Loucy (cell line): ENCODE measurements at regions not wholly inside any gene's neighbourhood (a gene's known extent, or its start where the extent isn't known, plus 50 kb on each side); places are given as distances from the start of the nearest gene placed in this dataset.

Experiments
- CTCF ChIP-seq: fragments of 200-600 bp; sonication (generic); conservative IDR thresholded peaks from 2 replicates; pipeline ENCODE4 v1.5.1; 2014; ENCODE audit warnings: mild to moderate bottlenecking, antibody characterized with exemption, low read length
- EZH2phosphoT487 ChIP-seq: fragments of 200-600 bp; IDR thresholded peaks from 2 replicates; pipeline ENCODE4 v1.6.1; 2018; ENCODE audit warnings: antibody characterized with exemption, mild to moderate bottlenecking, moderate library complexity, borderline replicate concordance

- no peak for TF ChIP-seq CTCF
- TF ChIP-seq EZH2phosphoT487, result no peak
These were observed 66.5 kb downstream of the SLIT2 start for GRCh38 chr4:20318001-20318908.
